Prostate gland (tissue), 2 donors: ENCODE measurements at regions not wholly inside any gene's neighbourhood (a gene's known extent, or its start where the extent isn't known, plus 50 kb on each side); places are given as distances from the start of the nearest gene placed in this dataset.

Experiments
- CTCF ChIP-seq, 4 experiments: fragments of 200-600 bp in 2 of 4; fragments of 450-650 bp in 2 of 4; sonication (generic) in 2 of 4; IDR thresholded peaks; 1 replicate in 3 of 4; 2 replicates in 1 of 4; pipeline ENCODE4 v1.5.1; 2016 to 2019; ENCODE audit warnings: antibody characterized with exemption in 4 of 4, mild to moderate bottlenecking in 2 of 4, moderate library complexity in 2 of 4
- POLR2A ChIP-seq: fragments of 450-650 bp; IDR thresholded peaks from one replicate; pipeline ENCODE4 v1.6.1; 2016; ENCODE audit warnings: antibody characterized with exemption, mild to moderate bottlenecking
- POLR2AphosphoS5 ChIP-seq: sonication (generic); formaldehyde crosslinking; IDR thresholded peaks from one replicate; pipeline ENCODE4 v1.6.1; 2017; ENCODE audit warnings: antibody characterized with exemption

GRCh38 chr5:74289238-74289637, 351.3 kb downstream of the ENC1 start:
- TF ChIP-seq POLR2AphosphoS5 (no peak), CTCF (IDR thresholded peaks at IDR 0.05) (no peak), POLR2A (no peak)
